PFSK-1 (cell line): ENCODE measurements at regions not wholly inside any gene's neighbourhood (a gene's known extent, or its start where the extent isn't known, plus 50 kb on each side); places are given as distances from the start of the nearest gene placed in this dataset.

Source experiments
- SIN3A ChIP-seq: IDR thresholded peaks from 2 replicates; pipeline ENCODE4 v1.6.1; 2012; ENCODE audit warnings: mild to moderate bottlenecking, low read length, moderate library complexity, borderline replicate concordance; ENCODE audit not compliant: insufficient read depth
- TF ChIP-seq, protein P1 (sequence below), 2 experiments: IDR thresholded peaks; 2 replicates each; pipeline versions ENCODE4 v1.6.1 to v1.8.0; 2011 to 2012; ENCODE audit warnings: low read depth in 2 of 2, low read length in 2 of 2, control low read depth in 1 of 2, inconsistent platforms in 1 of 2, mild to moderate bottlenecking in 1 of 2, moderate library complexity in 1 of 2; ENCODE audit not compliant: insufficient read depth in 1 of 2

DNA sequence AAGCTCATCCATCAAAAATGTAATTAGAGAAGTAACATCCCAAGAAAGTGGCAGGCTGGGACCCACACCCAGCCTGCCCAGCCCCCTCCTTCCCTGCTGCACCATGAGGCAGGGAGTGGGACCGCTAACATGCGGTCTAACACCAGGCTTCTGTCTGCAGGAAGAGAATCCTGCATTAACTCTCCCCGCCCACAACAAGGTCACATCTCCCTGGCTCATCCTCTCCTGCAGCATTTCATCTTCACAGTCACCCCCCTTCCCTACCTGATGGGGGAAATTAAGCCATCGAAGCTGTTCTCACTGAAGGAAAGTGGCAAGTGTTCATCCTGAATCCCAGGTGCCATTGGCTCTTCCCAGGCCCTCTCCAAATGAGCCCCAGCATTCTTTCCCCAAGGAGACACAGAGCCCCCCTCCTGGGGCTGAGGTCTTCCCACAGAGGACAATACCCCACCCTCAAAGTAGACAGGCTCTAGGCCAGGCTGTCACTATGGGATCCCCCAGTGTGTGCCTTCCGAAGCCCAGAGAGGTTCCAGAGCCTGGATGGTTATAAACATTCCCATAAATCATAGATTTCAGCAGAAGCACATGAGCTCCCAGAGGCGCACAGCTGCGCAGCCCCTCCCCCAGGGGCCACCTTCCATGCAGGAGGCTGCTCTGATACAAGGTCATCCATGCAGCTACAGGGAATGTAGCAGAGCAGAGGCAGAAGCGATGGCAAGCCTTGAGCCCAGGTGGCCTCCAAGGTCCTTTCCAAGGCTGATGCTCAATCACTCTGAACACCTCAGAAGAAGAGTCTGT lies 148.0 kb downstream of the OAT start:
- TF ChIP-seq, protein P1, sequence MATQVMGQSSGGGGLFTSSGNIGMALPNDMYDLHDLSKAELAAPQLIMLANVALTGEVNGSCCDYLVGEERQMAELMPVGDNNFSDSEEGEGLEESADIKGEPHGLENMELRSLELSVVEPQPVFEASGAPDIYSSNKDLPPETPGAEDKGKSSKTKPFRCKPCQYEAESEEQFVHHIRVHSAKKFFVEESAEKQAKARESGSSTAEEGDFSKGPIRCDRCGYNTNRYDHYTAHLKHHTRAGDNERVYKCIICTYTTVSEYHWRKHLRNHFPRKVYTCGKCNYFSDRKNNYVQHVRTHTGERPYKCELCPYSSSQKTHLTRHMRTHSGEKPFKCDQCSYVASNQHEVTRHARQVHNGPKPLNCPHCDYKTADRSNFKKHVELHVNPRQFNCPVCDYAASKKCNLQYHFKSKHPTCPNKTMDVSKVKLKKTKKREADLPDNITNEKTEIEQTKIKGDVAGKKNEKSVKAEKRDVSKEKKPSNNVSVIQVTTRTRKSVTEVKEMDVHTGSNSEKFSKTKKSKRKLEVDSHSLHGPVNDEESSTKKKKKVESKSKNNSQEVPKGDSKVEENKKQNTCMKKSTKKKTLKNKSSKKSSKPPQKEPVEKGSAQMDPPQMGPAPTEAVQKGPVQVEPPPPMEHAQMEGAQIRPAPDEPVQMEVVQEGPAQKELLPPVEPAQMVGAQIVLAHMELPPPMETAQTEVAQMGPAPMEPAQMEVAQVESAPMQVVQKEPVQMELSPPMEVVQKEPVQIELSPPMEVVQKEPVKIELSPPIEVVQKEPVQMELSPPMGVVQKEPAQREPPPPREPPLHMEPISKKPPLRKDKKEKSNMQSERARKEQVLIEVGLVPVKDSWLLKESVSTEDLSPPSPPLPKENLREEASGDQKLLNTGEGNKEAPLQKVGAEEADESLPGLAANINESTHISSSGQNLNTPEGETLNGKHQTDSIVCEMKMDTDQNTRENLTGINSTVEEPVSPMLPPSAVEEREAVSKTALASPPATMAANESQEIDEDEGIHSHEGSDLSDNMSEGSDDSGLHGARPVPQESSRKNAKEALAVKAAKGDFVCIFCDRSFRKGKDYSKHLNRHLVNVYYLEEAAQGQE (IDR thresholded peaks at IDR 0.05; ENCODE audit: insufficient read depth in 1 of 2, low read depth in 2 of 2, low read length in 2 of 2), result no peak
- no peak for TF ChIP-seq SIN3A
